ENCODE measurements at regions not wholly inside any gene's neighbourhood (a gene's known extent, or its start where the extent isn't known, plus 50 kb on each side); places are given as distances from the start of the nearest gene placed in this dataset.

DNA sequence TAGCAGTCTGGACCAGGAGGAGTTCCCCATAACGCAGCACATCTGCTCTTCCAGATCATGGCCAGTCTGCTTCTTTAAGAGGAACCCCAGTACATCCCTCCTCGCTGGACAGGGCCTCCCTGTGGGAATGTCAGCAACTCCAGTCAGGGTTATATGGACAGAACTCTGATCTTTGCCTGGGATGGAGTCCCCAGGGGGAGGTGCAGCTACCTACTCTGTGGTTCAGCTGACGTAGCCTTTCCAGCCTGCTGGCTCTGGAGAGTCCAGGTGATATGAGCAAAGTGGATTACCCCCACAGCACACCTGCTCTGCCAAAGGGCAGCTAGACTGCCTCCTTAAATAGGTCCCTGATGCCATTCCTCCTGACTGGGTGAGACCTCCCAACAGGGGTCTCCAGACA is 417.1 kb upstream of the EPHA3 start:
- TF ChIP-seq POLR2A (IDR thresholded peaks at IDR 0.05; ENCODE audit: low read length) = no peak
- TF ChIP-seq GATA1 (IDR thresholded peaks at IDR 0.05; ENCODE audit: low read depth, low read length) = no peak

Data from erythroblast (primary cell).